GM18907 (cell line): ENCODE measurements at regions not wholly inside any gene's neighbourhood (a gene's known extent, or its start where the extent isn't known, plus 50 kb on each side); places are given as distances from the start of the nearest gene placed in this dataset.

Source experiments
- ATAC-seq: cut with Tn5 transposase; IDR thresholded peaks from one replicate; pipeline ENCODE4 v1.9.1; 2021; ENCODE audit warnings: mild to moderate bottlenecking, moderate library complexity; ENCODE audit not compliant: unreplicated experiment

DNA sequence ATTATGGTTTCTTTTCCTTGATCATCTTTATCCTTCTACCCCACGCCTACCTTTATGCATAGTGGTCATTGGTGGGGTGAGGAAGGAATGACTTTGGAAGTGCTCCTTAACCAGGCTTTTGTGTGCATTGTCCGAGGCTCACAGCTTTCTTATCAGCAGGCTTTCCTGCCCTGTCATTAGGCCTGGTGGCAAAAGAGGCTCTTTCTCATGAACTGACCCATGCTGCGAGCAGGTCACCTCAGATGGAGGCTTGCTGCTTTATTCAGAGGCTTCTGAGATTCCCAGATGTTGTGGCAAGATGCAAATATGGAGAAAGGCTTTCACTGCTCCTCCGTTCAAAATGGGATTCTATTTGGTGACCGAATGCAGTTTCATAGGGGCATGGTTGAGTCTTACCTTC lies 57.4 kb upstream of the DMRTA1 start:
- no peak for ATAC-seq

DNA sequence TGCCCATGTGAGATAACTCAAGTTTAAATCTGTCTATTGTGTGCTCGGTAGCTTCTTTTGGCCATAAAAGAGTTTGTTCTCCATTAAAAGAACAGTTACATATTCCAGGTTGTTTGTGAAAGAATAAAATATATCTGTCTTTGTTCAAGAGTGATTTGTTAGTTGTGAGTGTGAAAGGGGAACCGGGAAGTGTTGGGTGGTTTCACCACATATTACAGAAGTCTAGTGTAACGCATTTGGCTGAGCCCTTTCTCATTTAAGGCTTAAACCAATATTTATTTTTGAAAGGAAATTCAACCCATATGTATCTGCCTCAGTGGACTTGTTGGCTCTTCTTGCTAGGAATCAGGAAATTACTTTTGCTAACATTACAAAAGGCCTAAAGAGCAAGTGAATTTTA lies 54.1 kb upstream of the DMRTA1 start:
- ATAC-seq, result no peak

DNA sequence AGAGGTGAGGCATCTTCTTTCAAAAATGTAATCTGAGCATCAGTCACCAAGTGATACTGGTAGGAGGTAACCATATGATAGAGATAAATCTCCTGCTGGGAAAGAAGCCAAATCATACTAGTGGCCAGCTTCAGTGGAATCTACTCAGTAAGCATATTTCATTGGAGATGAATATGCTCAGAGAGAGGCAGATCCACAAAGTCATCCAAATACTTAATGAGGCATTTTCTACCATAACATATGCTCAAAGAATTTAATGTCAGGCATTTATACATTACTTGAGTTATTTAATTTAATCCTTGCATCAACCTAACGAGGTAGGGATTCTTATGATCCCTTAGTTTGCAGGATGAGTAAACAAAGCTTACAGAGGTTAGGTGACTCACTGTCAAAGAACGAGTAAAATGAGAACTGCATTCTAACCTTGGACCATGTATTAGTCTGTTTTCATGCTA lies 50.9 kb upstream of the DMRTA1 start:
- ATAC-seq, result no peak
